Epithelial cell of esophagus (primary cell): ENCODE measurements at regions not wholly inside any gene's neighbourhood (a gene's known extent, or its start where the extent isn't known, plus 50 kb on each side); places are given as distances from the start of the nearest gene placed in this dataset.

Experiments
- DNase-seq: peaks from one replicate; pipeline ENCODE4 v3.0.0; 2010; ENCODE audit warnings: low read depth
- H3K4me3 ChIP-seq: 2 replicates; pipeline ENCODE4 v1.5.1; 2011; ENCODE audit warnings: mild to moderate bottlenecking, low read length, control low read depth
- CTCF ChIP-seq: IDR thresholded peaks from 2 replicates; pipeline ENCODE4 v1.5.1; 2011; ENCODE audit warnings: low read depth, mild to moderate bottlenecking, low read length, control low read depth, inconsistent platforms; ENCODE audit not compliant: insufficient read depth; ENCODE audit errors: missing control alignments

GRCh38 chr5:2696156-2696807, 55.2 kb downstream of the IRX2 start:
- DNase-seq = no peak
- TF ChIP-seq CTCF = no peak
- no peak overlapping the region for H3K4me3 ChIP-seq

GRCh38 chr5:2695200-2695891, 56.1 kb downstream of the IRX2 start:
- TF ChIP-seq CTCF = no peak
- no peak overlapping the region for H3K4me3 ChIP-seq
- DNase-seq = peak; percentile 33

- TF ChIP-seq CTCF = no peak
- H3K4me3 ChIP-seq = no peak overlapping the region
- DNase-seq = no peak
These were observed 59.9 kb downstream of the IRX2 start for GRCh38 chr5:2691530-2691929.

GRCh38 chr5:2690293-2690692, 61.2 kb downstream of the IRX2 start:
- peak; percentile 4 for DNase-seq
- H3K4me3 ChIP-seq = no peak overlapping the region
- no peak for TF ChIP-seq CTCF

- H3K4me3 ChIP-seq = no peak overlapping the region
- DNase-seq = no peak
- TF ChIP-seq CTCF = no peak
These were observed 62.9 kb downstream of the IRX2 start for GRCh38 chr5:2688586-2688985.

- no peak for TF ChIP-seq CTCF
- no peak overlapping the region for H3K4me3 ChIP-seq
These were observed 63.7 kb downstream of the IRX2 start for GRCh38 chr5:2687746-2688145.

More at GRCh38 chr5:2687746-2688145, 63.7 kb downstream of the IRX2 start:
- no peak for DNase-seq
